ENCODE measurements at regions not wholly inside any gene's neighbourhood (a gene's known extent, or its start where the extent isn't known, plus 50 kb on each side); places are given as distances from the start of the nearest gene placed in this dataset.
"Not testable (repeated sequence)": the region's sequence is repeated elsewhere in the genome, so short reads cannot be mapped to it uniquely, and the experiment has no call there.

DNA sequence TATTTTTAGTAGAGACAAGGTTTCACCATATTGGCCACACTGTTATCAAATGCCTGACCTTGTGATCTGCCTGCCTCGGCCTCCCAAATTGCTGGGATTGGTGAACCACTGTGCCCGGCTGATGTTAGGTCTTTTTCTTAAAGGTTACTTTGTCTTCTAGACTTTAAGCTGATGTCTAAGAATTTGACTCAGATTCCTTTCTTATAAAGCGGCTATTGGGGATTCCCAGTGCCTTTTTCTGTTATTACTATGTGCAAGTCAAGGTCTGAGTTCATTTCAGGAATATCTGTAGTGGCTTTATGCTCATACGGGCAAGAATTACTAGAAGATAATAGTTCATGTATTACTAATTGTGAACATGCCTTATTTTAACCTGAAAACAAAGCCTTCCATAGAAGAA lies 102.8 kb downstream of the LAT start:
- not testable (repeated sequence) for DNase-seq

- peak; percentile 16 for DNase-seq
These were observed 97.2 kb downstream of the LAT start for GRCh38 chr16:29081829-29082639.

- not testable (repeated sequence) for DNase-seq
These were observed 89.9 kb downstream of the LAT start for GRCh38 chr16:29074554-29075402.

GRCh38 chr16:29062235-29062634 lies 77.4 kb downstream of the LAT start:
- not testable (repeated sequence) for DNase-seq

DNA sequence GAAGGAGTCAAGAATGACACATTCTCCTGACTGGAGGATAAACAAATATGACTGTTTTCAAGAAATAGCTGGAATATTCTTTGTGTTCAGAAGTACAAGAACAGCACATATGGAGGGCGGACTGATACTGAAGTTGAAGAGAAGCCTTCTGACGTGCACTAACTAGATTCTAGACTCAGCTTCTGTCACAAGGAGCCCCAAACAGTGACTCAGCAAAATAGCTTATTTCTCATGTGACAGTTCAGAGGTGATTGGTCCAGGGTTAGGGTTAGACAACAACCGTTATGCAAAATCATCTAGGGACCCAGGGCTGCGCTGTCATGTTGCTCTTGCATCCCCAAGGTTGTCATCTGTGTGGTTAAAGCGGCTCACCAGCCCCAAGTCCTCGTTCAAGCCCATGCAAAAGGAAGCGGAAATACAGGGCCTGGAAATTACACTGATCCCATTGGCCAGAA lies 76.6 kb downstream of the LAT start:
- not testable (repeated sequence) for DNase-seq

GRCh38 chr16:29060022-29060810 lies 75.4 kb downstream of the LAT start:
- not testable (repeated sequence) for DNase-seq

DNA sequence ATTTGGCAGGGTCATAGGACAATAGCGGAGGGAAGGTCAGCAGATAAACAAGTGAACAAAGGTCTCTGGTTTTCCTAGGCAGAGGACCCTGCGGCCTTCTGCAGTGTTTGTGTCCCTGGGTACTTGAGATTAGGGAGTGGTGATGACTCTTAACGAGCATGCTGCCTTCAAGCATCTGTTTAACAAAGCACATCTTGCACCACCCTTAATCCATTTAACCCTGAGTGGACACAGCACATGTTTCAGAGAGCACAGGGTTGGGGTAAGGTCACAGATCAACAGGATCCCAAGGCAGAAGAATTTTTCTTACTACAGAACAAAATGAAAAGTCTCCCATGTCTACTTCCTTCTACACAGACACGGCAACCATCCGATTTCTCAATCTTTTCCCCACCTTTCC lies 74.7 kb downstream of the LAT start:
- DNase-seq: not testable (repeated sequence)
